Astrocyte (in vitro differentiated cells and primary cell): ENCODE measurements at regions not wholly inside any gene's neighbourhood (a gene's known extent, or its start where the extent isn't known, plus 50 kb on each side); places are given as distances from the start of the nearest gene placed in this dataset.

ENCODE experiments used
- CTCF ChIP-seq: IDR thresholded peaks from 2 replicates; pipeline ENCODE4 v1.5.1; 2011; ENCODE audit warnings: low read depth, mild to moderate bottlenecking, inconsistent platforms, low read length, moderate library complexity; ENCODE audit not compliant: insufficient read depth
- EZH2 ChIP-seq: IDR thresholded peaks from 2 replicates; pipeline ENCODE4 v1.6.1; 2012; ENCODE audit warnings: mild to moderate bottlenecking, low read length, inconsistent platforms; ENCODE audit not compliant: insufficient read depth

DNA sequence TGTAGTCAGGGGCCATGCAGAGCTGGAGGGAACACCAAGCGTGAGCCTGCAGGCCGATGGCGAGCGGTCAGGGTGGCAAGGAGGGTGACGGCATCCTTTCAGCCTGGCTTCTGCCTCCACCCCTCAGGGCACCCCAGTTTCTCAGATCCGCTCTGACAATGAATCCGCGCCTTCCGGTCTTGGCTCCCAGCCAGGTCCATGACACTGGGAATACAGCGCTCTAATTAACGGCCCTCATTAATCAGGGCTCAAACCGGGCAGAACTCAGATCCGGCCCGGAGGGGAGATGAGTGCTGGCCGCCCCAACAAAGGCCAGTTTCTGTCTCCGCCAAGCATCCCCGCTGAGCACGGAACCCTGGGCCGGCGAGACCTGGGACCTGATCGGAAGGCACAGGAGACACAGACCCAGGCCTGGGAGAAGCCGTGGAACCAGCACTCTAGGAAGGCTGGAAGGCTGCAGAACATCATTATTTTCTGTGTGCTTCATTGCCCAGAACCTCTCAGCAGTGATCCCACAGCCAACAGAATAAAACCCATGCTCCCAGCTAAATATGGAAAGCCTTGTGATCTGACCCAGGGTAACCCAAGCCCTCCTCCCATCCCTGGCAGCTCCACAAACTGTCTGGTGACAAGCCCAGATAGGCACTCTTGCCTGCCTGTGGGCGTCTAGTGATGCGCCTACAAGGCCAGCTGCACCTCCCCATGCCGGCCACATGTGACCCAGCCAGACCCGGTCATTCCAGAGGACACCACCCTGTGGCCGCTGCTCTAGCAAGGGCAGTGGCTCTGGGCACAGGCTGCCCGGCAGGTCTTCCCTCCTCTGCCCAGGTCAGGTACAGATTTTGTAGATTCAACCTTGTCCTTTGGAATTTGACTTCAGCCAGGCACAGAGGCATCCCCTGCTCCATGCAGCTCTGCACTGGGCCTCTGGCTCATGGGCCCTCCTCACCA, 438.7 kb upstream of the MYT1L start:
- no peak for TF ChIP-seq CTCF
- TF ChIP-seq EZH2, result no peak
